Cardiac muscle cell (in vitro differentiated cells and primary cell): ENCODE measurements at regions not wholly inside any gene's neighbourhood (a gene's known extent, or its start where the extent isn't known, plus 50 kb on each side); places are given as distances from the start of the nearest gene placed in this dataset.

Experiments used
- DNase-seq, 2 donors: peaks; one replicate each; pipeline versions ENCODE4 v3.0.0 to v3.0.0-alpha.2; 2010 to 2017; ENCODE audit warnings: low read depth in 1 of 2, low spot score in 1 of 2
- H3K27ac ChIP-seq: fragments of 200-600 bp; sonication (generic); 2 replicates; pipeline ENCODE4 v1.5.1; 2016
- H3K27me3 ChIP-seq: fragments of 200-600 bp; sonication (generic); 2 replicates; pipeline ENCODE4 v1.6.0; 2016; ENCODE audit warnings: control low read depth
- H3K36me3 ChIP-seq: fragments of 200-600 bp; sonication (generic); 2 replicates; pipeline ENCODE4 v1.5.1; 2016; ENCODE audit warnings: control low read depth
- H3K4me1 ChIP-seq: fragments of 200-600 bp; sonication (generic); 2 replicates; pipeline ENCODE4 v1.8.1; 2017; ENCODE audit warnings: low read depth, mild to moderate bottlenecking, mixed run types
- H3K4me3 ChIP-seq: fragments of 200-600 bp; sonication (generic); 2 replicates; pipeline ENCODE4 v1.5.1; 2016; ENCODE audit warnings: mild to moderate bottlenecking
- H3K9me3 ChIP-seq: fragments of 200-600 bp; sonication (generic); 2 replicates; pipeline ENCODE4 v1.5.1; 2017; ENCODE audit warnings: low read depth, mild to moderate bottlenecking, control low read depth
- TF ChIP-seq, protein P1 (sequence below): IDR thresholded peaks from 2 replicates; pipeline ENCODE4 v1.5.1; 2012; ENCODE audit warnings: low read depth, mild to moderate bottlenecking, low read length

DNA sequence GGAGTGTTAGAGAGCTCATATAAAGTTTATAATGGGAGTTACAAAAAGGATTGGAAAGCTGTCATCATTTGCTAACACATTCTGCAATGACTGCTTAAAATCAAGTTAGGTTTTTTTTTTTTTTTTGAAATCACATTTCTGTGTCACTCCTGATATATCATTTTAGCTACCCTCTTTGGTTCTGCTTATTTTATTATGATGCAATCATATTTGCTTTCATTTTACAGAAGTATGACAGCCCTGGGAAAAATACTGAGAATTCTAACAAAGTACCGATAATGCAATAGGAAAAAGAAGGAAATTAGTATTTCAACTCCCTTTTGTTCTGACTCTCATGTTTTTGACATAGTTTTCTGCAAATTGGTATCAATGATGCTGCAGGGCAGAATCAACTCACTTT lies 71.6 kb upstream of the MDGA2 start:
- DNase-seq, result no peak
- Histone ChIP-seq H3K36me3 (no peaks in the 10 kb centered on the region), H3K27me3 (no peaks in the 10 kb centered on the region), H3K4me3 (no peak overlapping the region), H3K27ac (no peak overlapping the region), H3K9me3 (no peaks in the 10 kb centered on the region), H3K4me1 (no peaks in the 10 kb centered on the region)
- TF ChIP-seq, protein P1, sequence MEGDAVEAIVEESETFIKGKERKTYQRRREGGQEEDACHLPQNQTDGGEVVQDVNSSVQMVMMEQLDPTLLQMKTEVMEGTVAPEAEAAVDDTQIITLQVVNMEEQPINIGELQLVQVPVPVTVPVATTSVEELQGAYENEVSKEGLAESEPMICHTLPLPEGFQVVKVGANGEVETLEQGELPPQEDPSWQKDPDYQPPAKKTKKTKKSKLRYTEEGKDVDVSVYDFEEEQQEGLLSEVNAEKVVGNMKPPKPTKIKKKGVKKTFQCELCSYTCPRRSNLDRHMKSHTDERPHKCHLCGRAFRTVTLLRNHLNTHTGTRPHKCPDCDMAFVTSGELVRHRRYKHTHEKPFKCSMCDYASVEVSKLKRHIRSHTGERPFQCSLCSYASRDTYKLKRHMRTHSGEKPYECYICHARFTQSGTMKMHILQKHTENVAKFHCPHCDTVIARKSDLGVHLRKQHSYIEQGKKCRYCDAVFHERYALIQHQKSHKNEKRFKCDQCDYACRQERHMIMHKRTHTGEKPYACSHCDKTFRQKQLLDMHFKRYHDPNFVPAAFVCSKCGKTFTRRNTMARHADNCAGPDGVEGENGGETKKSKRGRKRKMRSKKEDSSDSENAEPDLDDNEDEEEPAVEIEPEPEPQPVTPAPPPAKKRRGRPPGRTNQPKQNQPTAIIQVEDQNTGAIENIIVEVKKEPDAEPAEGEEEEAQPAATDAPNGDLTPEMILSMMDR, result no peak

DNA sequence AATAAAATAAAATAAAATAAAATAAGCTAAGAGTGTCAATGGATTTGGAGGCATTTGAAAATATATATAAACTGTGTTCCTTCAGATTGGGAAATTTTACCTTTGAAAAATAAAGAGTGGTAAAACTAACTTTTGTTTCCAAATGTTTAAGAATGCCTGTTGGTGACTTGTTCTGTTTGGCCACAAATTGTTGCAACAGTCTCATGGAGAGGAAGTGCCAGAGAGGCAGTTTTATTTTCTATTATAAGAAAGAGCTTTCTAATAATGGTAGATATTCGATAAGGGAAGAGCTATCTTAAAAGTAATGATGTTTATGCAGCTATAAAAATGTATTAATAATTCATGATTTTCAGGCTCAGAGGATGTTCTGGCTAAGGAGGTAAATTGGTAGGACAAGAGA lies 68.8 kb upstream of the MDGA2 start:
- TF ChIP-seq, protein P1, result no peak
- Histone ChIP-seq H3K27me3 (no peaks in the 10 kb centered on the region), H3K4me1 (no peaks in the 10 kb centered on the region), H3K27ac (no peak overlapping the region), H3K36me3 (no peaks in the 10 kb centered on the region), H3K9me3 (no peaks in the 10 kb centered on the region), H3K4me3 (no peak overlapping the region)
- DNase-seq, result no peak

DNA sequence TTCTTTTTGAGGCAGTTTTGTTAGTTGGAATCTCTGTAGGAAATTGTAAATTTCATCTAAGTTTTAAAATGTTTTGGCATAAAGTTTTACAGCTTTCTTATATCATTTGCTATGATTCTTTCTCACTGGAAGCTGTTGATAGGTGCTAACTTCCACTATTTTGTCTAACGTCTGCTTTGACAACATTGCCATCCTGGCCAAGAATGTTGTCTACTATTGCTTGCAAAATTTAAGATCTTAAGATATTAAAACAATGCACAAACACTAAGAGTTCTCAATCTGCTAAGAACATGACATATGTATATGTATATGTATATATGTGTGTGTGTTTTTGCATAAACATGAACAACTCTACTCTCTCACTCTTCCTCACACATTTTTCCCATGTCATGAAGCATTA lies 64.1 kb upstream of the MDGA2 start:
- Histone ChIP-seq H3K36me3 (no peaks in the 10 kb centered on the region), H3K4me3 (no peak overlapping the region), H3K27ac (no peak overlapping the region), H3K4me1 (no peaks in the 10 kb centered on the region), H3K9me3 (no peaks in the 10 kb centered on the region), H3K27me3 (no peaks in the 10 kb centered on the region)
- TF ChIP-seq, protein P1, result no peak
- DNase-seq, result no peak

DNA sequence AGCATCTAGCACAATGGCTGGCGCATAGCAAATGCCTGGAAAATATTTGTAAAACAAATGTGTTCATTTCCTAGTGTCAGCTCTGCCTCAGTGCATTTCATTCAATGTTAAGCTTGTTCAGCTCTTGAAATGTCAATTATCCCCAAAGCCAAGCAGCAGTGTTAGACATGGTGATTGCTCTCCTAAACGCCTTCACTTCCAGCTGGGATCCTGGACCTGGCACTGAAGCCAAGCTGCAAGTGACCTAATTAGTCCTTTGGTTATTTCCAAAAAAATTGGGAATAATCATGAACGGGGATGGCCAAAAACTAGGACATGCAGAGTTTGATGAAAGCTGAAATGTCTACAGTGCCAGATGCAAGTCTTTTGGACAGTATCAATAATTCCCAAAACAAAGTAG lies 54.9 kb upstream of the MDGA2 start:
- no peak overlapping the region for H3K27ac ChIP-seq
- DNase-seq, result no peak
- H3K4me3 ChIP-seq, result no peak overlapping the region
- H3K4me1 ChIP-seq, result no peaks in the 10 kb centered on the region
- no peaks in the 10 kb centered on the region for H3K9me3 ChIP-seq
- H3K36me3 ChIP-seq, result no peaks in the 10 kb centered on the region
- no peaks in the 10 kb centered on the region for H3K27me3 ChIP-seq
- TF ChIP-seq, protein P1, result no peak
